Subcutaneous abdominal adipose tissue (tissue), 5 donors: ENCODE measurements at regions not wholly inside any gene's neighbourhood (a gene's known extent, or its start where the extent isn't known, plus 50 kb on each side); places are given as distances from the start of the nearest gene placed in this dataset.
"Not testable (repeated sequence)": the region's sequence is repeated elsewhere in the genome, so short reads cannot be mapped to it uniquely, and the experiment has no call there.

Source experiments
- H3K27ac ChIP-seq: one replicate; pipeline ENCODE4 v1.7.0; 2013; ENCODE audit warnings: low read depth, mild to moderate bottlenecking, inconsistent platforms, low read length, moderate library complexity
- H3K27me3 ChIP-seq, 5 donors: one replicate each; pipeline ENCODE4 v1.7.0; 2013; ENCODE audit warnings: low read length in 5 of 5, inconsistent platforms in 1 of 5; ENCODE audit not compliant: control insufficient read depth in 5 of 5, insufficient read depth in 4 of 5
- H3K36me3 ChIP-seq, 5 donors: one replicate each; pipeline ENCODE4 v1.7.0; 2013; ENCODE audit warnings: low read length in 5 of 5; ENCODE audit not compliant: control insufficient read depth in 5 of 5, insufficient read depth in 5 of 5
- H3K4me1 ChIP-seq, 5 donors: one replicate each; pipeline ENCODE4 v1.7.0; 2013; ENCODE audit warnings: low read length in 5 of 5, mild to moderate bottlenecking in 3 of 5, moderate library complexity in 1 of 5; ENCODE audit not compliant: control insufficient read depth in 5 of 5, insufficient read depth in 5 of 5
- H3K4me3 ChIP-seq, 5 donors: one replicate each; pipeline ENCODE4 v1.7.0; 2013; ENCODE audit warnings: low read length in 5 of 5, low read depth in 1 of 5
- H3K9ac ChIP-seq, 5 donors: one replicate each; pipeline ENCODE4 v1.7.0; 2013; ENCODE audit warnings: low read length in 5 of 5, mild to moderate bottlenecking in 4 of 5, moderate library complexity in 3 of 5
- H3K9me3 ChIP-seq, 5 donors: one replicate each; pipeline ENCODE4 v1.7.0; 2013; ENCODE audit warnings: low read length in 5 of 5; ENCODE audit not compliant: control insufficient read depth in 5 of 5
- donor health status: healthy.
- donor health status: healthy.
- donor health status: healthy.
- donor health status: healthy.
- donor health status: healthy.

- H3K9me3 ChIP-seq = no peaks in the 10 kb centered on the region
- no peaks in the 10 kb centered on the region for H3K36me3 ChIP-seq
- no peaks in the 10 kb centered on the region for H3K27me3 ChIP-seq
- peaks cover 0 to 7% (median 0%) of the 10 kb centered on the region in 5 donors for H3K4me1 ChIP-seq
- H3K27ac ChIP-seq = no peak overlapping the region
- H3K9ac ChIP-seq = no peak overlapping the region
- no peak overlapping the region for H3K4me3 ChIP-seq
Observed at GRCh38 chr13:50248516-50249143, 233.4 kb downstream of the KCNRG start.

GRCh38 chr13:50249144-50249521, 233.9 kb downstream of the KCNRG start:
- H3K9ac ChIP-seq = no peak overlapping the region
- H3K36me3 ChIP-seq = no peaks in the 10 kb centered on the region
- H3K4me1 ChIP-seq = peaks cover 0 to 6% (median 0%) of the 10 kb centered on the region in 5 donors
- H3K4me3 ChIP-seq = no peak overlapping the region
- H3K9me3 ChIP-seq = no peaks in the 10 kb centered on the region
- H3K27me3 ChIP-seq = no peaks in the 10 kb centered on the region
- H3K27ac ChIP-seq = no peak overlapping the region

GRCh38 chr13:50250401-50250800, 235.2 kb downstream of the KCNRG start:
- Histone ChIP-seq H3K9me3 (no peaks in the 10 kb centered on the region), H3K4me1 (no peaks in the 10 kb centered on the region), H3K27me3 (no peaks in the 10 kb centered on the region), H3K9ac (no peak overlapping the region), H3K4me3 (no peak overlapping the region), H3K27ac (no peak overlapping the region), H3K36me3 (no peaks in the 10 kb centered on the region)

GRCh38 chr13:50255639-50256038, 240.4 kb downstream of the KCNRG start:
- H3K36me3 ChIP-seq = no peaks in the 10 kb centered on the region
- H3K27ac ChIP-seq = no peak overlapping the region
- H3K4me1 ChIP-seq = no peaks in the 10 kb centered on the region

GRCh38 chr13:50256536-50257321, 241.5 kb downstream of the KCNRG start:
- not testable (repeated sequence) for H3K27me3 ChIP-seq, H3K36me3 ChIP-seq, H3K27ac ChIP-seq, H3K4me3 ChIP-seq, H3K4me1 ChIP-seq, H3K9me3 ChIP-seq, H3K9ac ChIP-seq

More at GRCh38 chr13:50255639-50256038, 240.4 kb downstream of the KCNRG start:
- H3K4me3 ChIP-seq = no peak overlapping the region
- no peaks in the 10 kb centered on the region for H3K27me3 ChIP-seq
- H3K9ac ChIP-seq = no peak overlapping the region
- H3K9me3 ChIP-seq = no peaks in the 10 kb centered on the region

- H3K9me3 ChIP-seq = no peaks in the 10 kb centered on the region
- no peaks in the 10 kb centered on the region for H3K4me1 ChIP-seq
- no peaks in the 10 kb centered on the region for H3K36me3 ChIP-seq
- H3K27ac ChIP-seq = no peak overlapping the region
- H3K4me3 ChIP-seq = no peak overlapping the region
- no peaks in the 10 kb centered on the region for H3K27me3 ChIP-seq
- H3K9ac ChIP-seq = no peak overlapping the region
Observed at GRCh38 chr13:50257646-50258045, 242.4 kb downstream of the KCNRG start.

GRCh38 chr13:50261130-50261901, 246.1 kb downstream of the KCNRG start:
- Histone ChIP-seq H3K4me3 (no peak overlapping the region), H3K4me1 (no peaks in the 10 kb centered on the region), H3K36me3 (no peaks in the 10 kb centered on the region), H3K27ac (no peak overlapping the region), H3K9ac (no peak overlapping the region), H3K9me3 (no peaks in the 10 kb centered on the region), H3K27me3 (no peaks in the 10 kb centered on the region)

GRCh38 chr13:50267066-50267465, 251.8 kb downstream of the KCNRG start:
- Histone ChIP-seq H3K27ac (no peak overlapping the region), H3K36me3 (no peaks in the 10 kb centered on the region), H3K4me3 (no peak overlapping the region), H3K27me3 (no peaks in the 10 kb centered on the region), H3K4me1 (peaks cover 0 to 3% (median 0%) of the 10 kb centered on the region in 5 donors), H3K9ac (no peak overlapping the region), H3K9me3 (no peaks in the 10 kb centered on the region)

GRCh38 chr13:50267917-50268316, 252.7 kb downstream of the KCNRG start:
- H3K4me1 ChIP-seq = peaks cover 0 to 3% (median 0%) of the 10 kb centered on the region in 5 donors
- H3K9ac ChIP-seq = no peak overlapping the region
- no peak overlapping the region for H3K27ac ChIP-seq
- H3K27me3 ChIP-seq = no peaks in the 10 kb centered on the region
- H3K9me3 ChIP-seq = no peaks in the 10 kb centered on the region
- no peaks in the 10 kb centered on the region for H3K36me3 ChIP-seq
- H3K4me3 ChIP-seq = no peak overlapping the region

- peaks cover 0 to 3% (median 0%) of the 10 kb centered on the region in 5 donors for H3K4me1 ChIP-seq
- no peak overlapping the region for H3K27ac ChIP-seq
- H3K27me3 ChIP-seq = no peaks in the 10 kb centered on the region
- H3K4me3 ChIP-seq = no peak overlapping the region
- H3K9ac ChIP-seq = no peak overlapping the region
- H3K9me3 ChIP-seq = no peaks in the 10 kb centered on the region
- H3K36me3 ChIP-seq = no peaks in the 10 kb centered on the region
Observed at GRCh38 chr13:50268500-50268899, 253.3 kb downstream of the KCNRG start.
